ENCODE measurements at regions not wholly inside any gene's neighbourhood (a gene's known extent, or its start where the extent isn't known, plus 50 kb on each side); places are given as distances from the start of the nearest gene placed in this dataset.

GRCh38 chr16:66254106-66254505 is 112.4 kb upstream of the CDH5 start:
- no peak for TF ChIP-seq POLR2AphosphoS5 (IDR thresholded peaks at IDR 0.05)
- no peak for TF ChIP-seq CTCF (IDR thresholded peaks at IDR 0.05)
- no peak for TF ChIP-seq POLR2A (IDR thresholded peaks at IDR 0.05; ENCODE audit: low read depth)
- TF ChIP-seq EP300 (IDR thresholded peaks at IDR 0.05): no peak
